ENCODE measurements at regions not wholly inside any gene's neighbourhood (a gene's known extent, or its start where the extent isn't known, plus 50 kb on each side); places are given as distances from the start of the nearest gene placed in this dataset.

- Histone ChIP-seq H3K27ac (no peak overlapping the region), H3K36me3 (no peaks in the 10 kb centered on the region), H3K9me3 (no peaks in the 10 kb centered on the region), H3K27me3 (no peaks in the 10 kb centered on the region), H3K4me3 (no peak overlapping the region), H3K4me1 (no peaks in the 10 kb centered on the region)
- intact Hi-C loops (cut with DNase I; ENCODE audit: low total_unique reads): no loop called here
- TF ChIP-seq, protein P1, sequence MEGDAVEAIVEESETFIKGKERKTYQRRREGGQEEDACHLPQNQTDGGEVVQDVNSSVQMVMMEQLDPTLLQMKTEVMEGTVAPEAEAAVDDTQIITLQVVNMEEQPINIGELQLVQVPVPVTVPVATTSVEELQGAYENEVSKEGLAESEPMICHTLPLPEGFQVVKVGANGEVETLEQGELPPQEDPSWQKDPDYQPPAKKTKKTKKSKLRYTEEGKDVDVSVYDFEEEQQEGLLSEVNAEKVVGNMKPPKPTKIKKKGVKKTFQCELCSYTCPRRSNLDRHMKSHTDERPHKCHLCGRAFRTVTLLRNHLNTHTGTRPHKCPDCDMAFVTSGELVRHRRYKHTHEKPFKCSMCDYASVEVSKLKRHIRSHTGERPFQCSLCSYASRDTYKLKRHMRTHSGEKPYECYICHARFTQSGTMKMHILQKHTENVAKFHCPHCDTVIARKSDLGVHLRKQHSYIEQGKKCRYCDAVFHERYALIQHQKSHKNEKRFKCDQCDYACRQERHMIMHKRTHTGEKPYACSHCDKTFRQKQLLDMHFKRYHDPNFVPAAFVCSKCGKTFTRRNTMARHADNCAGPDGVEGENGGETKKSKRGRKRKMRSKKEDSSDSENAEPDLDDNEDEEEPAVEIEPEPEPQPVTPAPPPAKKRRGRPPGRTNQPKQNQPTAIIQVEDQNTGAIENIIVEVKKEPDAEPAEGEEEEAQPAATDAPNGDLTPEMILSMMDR (IDR thresholded peaks at IDR 0.05): no peak
- DNase-seq: no peak
These were observed 396.1 kb downstream of the EFNB2 start for GRCh38 chr13:106139377-106139776.

DNA sequence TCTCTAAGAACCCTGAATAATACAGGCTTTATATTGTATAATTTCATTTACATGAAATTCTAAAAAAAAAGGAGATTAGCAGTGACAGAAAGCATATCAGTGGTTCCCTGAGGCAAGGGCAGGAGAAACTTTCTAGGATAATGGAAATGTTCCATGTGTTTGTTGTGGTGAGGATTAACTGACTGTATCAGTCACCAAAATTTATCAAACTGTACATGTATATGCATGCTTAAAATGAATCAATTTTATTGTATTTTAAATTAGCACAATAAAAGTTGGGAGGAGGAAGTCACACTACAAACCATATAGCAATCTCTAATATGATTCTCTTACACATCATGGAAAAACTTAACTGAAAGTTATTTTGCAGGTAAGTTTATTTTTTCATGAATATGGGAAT, 396.8 kb downstream of the EFNB2 start:
- H3K9me3 ChIP-seq: no peaks in the 10 kb centered on the region
- H3K4me3 ChIP-seq: no peak overlapping the region
- H3K27me3 ChIP-seq: no peaks in the 10 kb centered on the region
- H3K36me3 ChIP-seq: no peaks in the 10 kb centered on the region
- no peaks in the 10 kb centered on the region for H3K4me1 ChIP-seq
- TF ChIP-seq, protein P1 (IDR thresholded peaks at IDR 0.05): no peak
- intact Hi-C loops (cut with DNase I; ENCODE audit: low total_unique reads): no loop called here
- DNase-seq: no peak
- no peak overlapping the region for H3K27ac ChIP-seq

GRCh38 chr13:106133025-106133424, 402.4 kb downstream of the EFNB2 start:
- no peaks in the 10 kb centered on the region for H3K36me3 ChIP-seq
- no peak for DNase-seq
- H3K4me1 ChIP-seq: peaks cover 0 to 2% (median 0%) of the 10 kb centered on the region in 4 donors
- no peak overlapping the region for H3K4me3 ChIP-seq
- H3K27me3 ChIP-seq: no peaks in the 10 kb centered on the region
- H3K27ac ChIP-seq: no peak overlapping the region
- intact Hi-C loops (cut with DNase I; ENCODE audit: low total_unique reads): no loop called here
- no peaks in the 10 kb centered on the region for H3K9me3 ChIP-seq
- TF ChIP-seq, protein P1 (IDR thresholded peaks at IDR 0.05): no peak

DNA sequence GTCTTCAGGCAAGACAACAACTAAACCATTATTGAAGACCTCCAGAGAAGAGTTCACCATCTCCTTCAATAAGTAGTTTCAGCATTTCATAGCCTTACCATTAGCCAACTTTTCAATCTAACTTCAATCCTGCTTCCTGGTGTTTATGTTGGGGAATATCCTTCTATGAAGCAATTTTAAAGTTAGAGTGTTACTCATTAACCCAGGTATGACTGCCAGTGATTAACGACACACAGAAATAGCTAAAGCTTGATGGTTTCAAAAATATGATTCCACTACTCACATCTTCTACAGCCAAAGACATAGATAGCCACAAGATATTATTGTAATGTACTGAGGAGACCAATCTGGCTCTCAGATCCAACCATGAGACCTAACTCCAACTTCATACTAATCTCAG, 403.2 kb downstream of the EFNB2 start:
- no peak overlapping the region for H3K4me3 ChIP-seq
- peaks cover 0 to 2% (median 0%) of the 10 kb centered on the region in 4 donors for H3K4me1 ChIP-seq
- no peaks in the 10 kb centered on the region for H3K27me3 ChIP-seq
- intact Hi-C loops (cut with DNase I; ENCODE audit: low total_unique reads): no loop called here
- TF ChIP-seq, protein P1 (IDR thresholded peaks at IDR 0.05): no peak
- H3K9me3 ChIP-seq: no peaks in the 10 kb centered on the region
- H3K27ac ChIP-seq: no peak overlapping the region
- DNase-seq: no peak
- H3K36me3 ChIP-seq: no peaks in the 10 kb centered on the region

DNA sequence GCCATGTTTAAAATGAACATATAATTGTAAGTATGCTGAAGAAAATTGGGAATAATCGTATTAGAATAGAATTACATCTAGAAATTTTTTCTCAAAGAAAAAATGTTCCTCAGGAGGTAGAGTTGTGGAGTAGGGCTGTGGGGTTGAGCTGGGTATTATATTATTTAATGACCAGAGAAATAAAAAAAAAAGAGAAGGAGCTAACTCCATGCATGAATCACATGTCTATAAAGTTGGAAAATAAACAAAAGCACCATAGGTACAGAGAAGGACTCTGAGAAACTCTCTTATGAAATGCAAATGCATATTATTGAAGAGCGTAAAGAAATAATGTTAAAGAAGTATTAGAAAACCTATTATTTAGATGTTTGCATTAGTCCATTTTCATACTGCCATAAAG, 405.5 kb downstream of the EFNB2 start:
- Histone ChIP-seq H3K9me3 (no peaks in the 10 kb centered on the region), H3K4me3 (no peak overlapping the region), H3K27ac (no peak overlapping the region), H3K36me3 (no peaks in the 10 kb centered on the region), H3K4me1 (peaks cover 0 to 2% (median 0%) of the 10 kb centered on the region in 4 donors), H3K27me3 (no peaks in the 10 kb centered on the region)
- TF ChIP-seq, protein P1 (IDR thresholded peaks at IDR 0.05): no peak
- intact Hi-C loops (cut with DNase I; ENCODE audit: low total_unique reads): no loop called here
- DNase-seq: no peak

DNA sequence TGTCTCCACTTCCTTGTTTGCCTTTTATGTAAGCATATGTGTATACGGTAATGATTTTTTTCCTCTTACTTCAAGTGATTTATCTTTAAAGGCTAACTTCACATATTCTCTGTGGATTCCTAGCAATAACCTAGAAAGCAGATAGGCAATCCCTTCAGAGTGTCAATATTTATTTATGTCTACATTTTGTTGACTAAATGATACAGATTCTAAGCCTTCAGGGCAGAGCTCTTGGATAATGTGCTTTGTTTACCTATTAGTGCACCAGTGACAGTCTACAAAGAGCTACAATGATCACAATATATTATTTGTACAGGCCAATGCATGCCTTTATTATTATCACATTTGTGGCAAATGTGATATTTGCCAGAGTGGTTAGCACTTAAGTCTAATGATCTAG, 406.2 kb downstream of the EFNB2 start:
- H3K27ac ChIP-seq: no peak overlapping the region

More for the DNA sequence above, 406.2 kb downstream of the EFNB2 start:
- H3K9me3 ChIP-seq: no peaks in the 10 kb centered on the region
- H3K4me1 ChIP-seq: peaks cover 0 to 2% (median 0%) of the 10 kb centered on the region in 4 donors
- DNase-seq: no peak
- TF ChIP-seq, protein P1 (IDR thresholded peaks at IDR 0.05): no peak
- intact Hi-C loops (cut with DNase I; ENCODE audit: low total_unique reads): no loop called here
- H3K36me3 ChIP-seq: no peaks in the 10 kb centered on the region
- no peaks in the 10 kb centered on the region for H3K27me3 ChIP-seq
- H3K4me3 ChIP-seq: no peak overlapping the region
